B cell (primary cell): ENCODE measurements at regions not wholly inside any gene's neighbourhood (a gene's known extent, or its start where the extent isn't known, plus 50 kb on each side); places are given as distances from the start of the nearest gene placed in this dataset.

Experiments
- ATAC-seq: fragments of 200-7000 bp; cut with Tn5 transposase; one replicate; pipeline ENCODE4 v1.10.0; 2021; ENCODE audit warnings: low read depth, mild to moderate bottlenecking, moderate number of reproducible peaks, moderate library complexity
- CTCF ChIA-PET: fragments of 350-600 bp; sonication (Branson Sonifier 250); formaldehyde crosslinking; loops from one replicate; lab custom pipeline; 2021; ENCODE audit warnings: antibody characterized with exemption, inconsistent platforms; lab: Charles Lee
- POLR2A ChIA-PET: fragments of 350-600 bp; sonication (Branson Sonifier 250); formaldehyde crosslinking; loops from one replicate; lab custom pipeline; 2021; ENCODE audit warnings: antibody characterized with exemption; lab: Charles Lee
- DNase-seq: peaks from one replicate; pipeline ENCODE4 v3.0.0; 2013
- H2AFZ ChIP-seq: 2 replicates; pipeline ENCODE4 v1.6.1; 2012; ENCODE audit warnings: mild to moderate bottlenecking, low read depth, low read length; ENCODE audit not compliant: insufficient read depth, poor library complexity, severe bottlenecking
- H3K27ac ChIP-seq, 2 donors: 1 replicate in 1 of 2; 2 replicates in 1 of 2; pipeline ENCODE4 v1.5.1; 2012 to 2013; ENCODE audit warnings: low read length in 2 of 2, mild to moderate bottlenecking in 2 of 2, moderate library complexity in 1 of 2
- H3K27me3 ChIP-seq, 4 experiments: fragments of 200-600 bp in 1 of 4; sonication (generic) in 1 of 4; replicated peaks in 1 of 4; 1 replicate in 2 of 4; 2 replicates in 2 of 4; pipeline versions ENCODE4 v1.6.1 to v1.7.0; 2013 to 2016; ENCODE audit warnings: low read length in 3 of 4, mild to moderate bottlenecking in 2 of 4, mixed read lengths in 1 of 4, moderate library complexity in 1 of 4; ENCODE audit not compliant: insufficient read depth in 4 of 4, control insufficient read depth in 3 of 4; ENCODE audit errors: control extremely low read depth in 1 of 4
- H3K36me3 ChIP-seq, 2 experiments: replicated peaks in 1 of 2; 1 replicate in 1 of 2; 2 replicates in 1 of 2; pipeline versions ENCODE4 v1.6.1 to v1.7.1; 2013; ENCODE audit warnings: low read length in 1 of 2; ENCODE audit not compliant: insufficient read depth in 2 of 2, control insufficient read depth in 1 of 2; ENCODE audit errors: control extremely low read depth in 1 of 2, extremely low read depth in 1 of 2
- H3K4me1 ChIP-seq, 2 donors: fragments of 200-600 bp in 1 of 2; sonication (generic) in 1 of 2; 1 replicate in 1 of 2; 2 replicates in 1 of 2; pipeline versions ENCODE4 v1.5.1 to v1.6.1; 2013 to 2017; ENCODE audit warnings: low read length in 2 of 2; ENCODE audit not compliant: control insufficient read depth in 2 of 2, insufficient read depth in 2 of 2
- H3K4me2 ChIP-seq: replicated peaks from 2 replicates; pipeline ENCODE3; 2012; ENCODE audit warnings: mild to moderate bottlenecking, low read depth, low read length; ENCODE audit not compliant: poor library complexity, severe bottlenecking
- H3K4me3 ChIP-seq, 5 experiments: fragments of 200-600 bp in 1 of 5; sonication (generic) in 1 of 5; 1 replicate in 3 of 5; 2 replicates in 2 of 5; pipeline versions ENCODE4 v1.5.1 to v1.7.0; 2011 to 2016; ENCODE audit warnings: low read length in 4 of 5, mild to moderate bottlenecking in 4 of 5, low read depth in 2 of 5, control low read depth in 1 of 5, moderate library complexity in 1 of 5; ENCODE audit not compliant: insufficient read depth in 1 of 5; ENCODE audit errors: control extremely low read depth in 1 of 5, extremely low read depth in 1 of 5
- H3K79me2 ChIP-seq: fragments of 200-600 bp; sonication (generic); one replicate; pipeline ENCODE4 v1.6.0; 2016; ENCODE audit warnings: low read length; ENCODE audit not compliant: control insufficient read depth, insufficient read depth
- H3K9ac ChIP-seq: fragments of 200-600 bp; sonication (generic); 2 replicates; pipeline ENCODE4 v1.6.1; 2017; ENCODE audit warnings: mild to moderate bottlenecking, low read length, moderate library complexity
- H3K9me3 ChIP-seq, 3 donors: one replicate each; pipeline versions ENCODE4 v1.6.1 to v1.7.1; 2013; ENCODE audit warnings: low read length in 2 of 3; ENCODE audit not compliant: control insufficient read depth in 2 of 3, insufficient read depth in 1 of 3; ENCODE audit errors: control extremely low read depth in 1 of 3
- H4K20me1 ChIP-seq: 2 replicates; pipeline ENCODE4 v1.6.0; 2012; ENCODE audit warnings: mild to moderate bottlenecking, low read length; ENCODE audit not compliant: insufficient read depth, control insufficient read depth, poor library complexity, severe bottlenecking
- H3K27ac Mint-ChIP-seq: one replicate; pipeline ENCODE4 v1.8.0; 2021; ENCODE audit warnings: mixed read lengths
- H3K27me3 Mint-ChIP-seq: one replicate; pipeline ENCODE4 v1.8.0; 2021; ENCODE audit warnings: mixed read lengths
- H3K4me1 Mint-ChIP-seq: one replicate; pipeline ENCODE4 v1.8.0; 2021; ENCODE audit warnings: mixed read lengths
- H3K4me3 Mint-ChIP-seq: one replicate; pipeline ENCODE4 v1.8.0; 2021; ENCODE audit warnings: mixed read lengths
- H3K9me3 Mint-ChIP-seq: one replicate; pipeline ENCODE4 v1.8.0; 2022; ENCODE audit warnings: mixed read lengths; ENCODE audit not compliant: insufficient read depth
- EZH2 ChIP-seq: IDR thresholded peaks from 2 replicates; pipeline ENCODE4 v1.6.1; 2012; ENCODE audit warnings: borderline replicate concordance, low read depth, mild to moderate bottlenecking, moderate library complexity, low read length; ENCODE audit not compliant: insufficient read depth, poor library complexity, severe bottlenecking
- whole genome bisulfite sequencing: methylation state at CpG from one replicate; pipeline ENCODE4 v1.1.5; 2013; ENCODE audit warnings: missing lambda C conversion rate; ENCODE audit not compliant: insufficient coverage; 5-methylcytosine and 5-hydroxymethylcytosine counted together
- intact Hi-C: fragments of 100-400 bp; cut with micrococcal nuclease; formaldehyde crosslinking; loops from one replicate; pipeline ENCODE4 v1.10.0; 2022
- TF ChIP-seq, protein P1 (sequence below): fragments of 200-600 bp; IDR thresholded peaks from one replicate; pipeline ENCODE4 v1.8.0; 2022; ENCODE audit warnings: antibody characterized with exemption, mild to moderate bottlenecking

GRCh38 chr5:30809933-30810332 lies 383.6 kb upstream of the CDH6 start:
- Histone ChIP-seq H3K4me2 (no peak overlapping the region), H3K9ac (no peak overlapping the region), H4K20me1 (no peaks in the 10 kb centered on the region), H3K27ac (no peak overlapping the region), H2AFZ (no peak overlapping the region), H3K36me3 (no peaks in the 10 kb centered on the region), H3K79me2 (no peaks in the 10 kb centered on the region), H3K27me3 (no peaks in the 10 kb centered on the region), H3K4me3 (no peak overlapping the region), H3K9me3 (peaks cover 0 to 1% (median 0%) of the 10 kb centered on the region in 3 donors), H3K4me1 (no peaks in the 10 kb centered on the region)
- Mint-ChIP-seq H3K27ac (no peak overlapping the region), H3K4me1 (no peaks in the 10 kb centered on the region), H3K4me3 (no peak overlapping the region), H3K27me3 (no peaks in the 10 kb centered on the region), H3K9me3 (peaks cover 7% of the 10 kb centered on the region)
- intact Hi-C loops = no loop called here
- POLR2A ChIA-PET = no interaction called here
- DNase-seq (no peak), ATAC-seq (no peak)
- no peak for TF ChIP-seq EZH2
- TF ChIP-seq, protein P1, sequence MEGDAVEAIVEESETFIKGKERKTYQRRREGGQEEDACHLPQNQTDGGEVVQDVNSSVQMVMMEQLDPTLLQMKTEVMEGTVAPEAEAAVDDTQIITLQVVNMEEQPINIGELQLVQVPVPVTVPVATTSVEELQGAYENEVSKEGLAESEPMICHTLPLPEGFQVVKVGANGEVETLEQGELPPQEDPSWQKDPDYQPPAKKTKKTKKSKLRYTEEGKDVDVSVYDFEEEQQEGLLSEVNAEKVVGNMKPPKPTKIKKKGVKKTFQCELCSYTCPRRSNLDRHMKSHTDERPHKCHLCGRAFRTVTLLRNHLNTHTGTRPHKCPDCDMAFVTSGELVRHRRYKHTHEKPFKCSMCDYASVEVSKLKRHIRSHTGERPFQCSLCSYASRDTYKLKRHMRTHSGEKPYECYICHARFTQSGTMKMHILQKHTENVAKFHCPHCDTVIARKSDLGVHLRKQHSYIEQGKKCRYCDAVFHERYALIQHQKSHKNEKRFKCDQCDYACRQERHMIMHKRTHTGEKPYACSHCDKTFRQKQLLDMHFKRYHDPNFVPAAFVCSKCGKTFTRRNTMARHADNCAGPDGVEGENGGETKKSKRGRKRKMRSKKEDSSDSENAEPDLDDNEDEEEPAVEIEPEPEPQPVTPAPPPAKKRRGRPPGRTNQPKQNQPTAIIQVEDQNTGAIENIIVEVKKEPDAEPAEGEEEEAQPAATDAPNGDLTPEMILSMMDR = no peak
- no CpG with 5 or more reads among the region's 1 CpG for WGBS
- CTCF ChIA-PET = no interaction called here

- no peak overlapping the region for H3K4me3 Mint-ChIP-seq
- TF ChIP-seq EZH2 = no peak
- TF ChIP-seq, protein P1 = no peak
Measured at GRCh38 chr5:30808996-30809395, 384.5 kb upstream of the CDH6 start.

More at GRCh38 chr5:30808996-30809395, 384.5 kb upstream of the CDH6 start:
- no peaks in the 10 kb centered on the region for H3K36me3 ChIP-seq
- H3K79me2 ChIP-seq = no peaks in the 10 kb centered on the region
- no peak overlapping the region for H3K27ac Mint-ChIP-seq
- H3K9me3 ChIP-seq = peaks cover 0 to 8% (median 0%) of the 10 kb centered on the region in 3 donors
- WGBS = 87% methylated on average over 2 of the region's 2 CpGs
- H3K4me1 ChIP-seq = no peaks in the 10 kb centered on the region
- H3K9me3 Mint-ChIP-seq = peaks cover 7% of the 10 kb centered on the region
- POLR2A ChIA-PET = no interaction called here
- no peaks in the 10 kb centered on the region for H4K20me1 ChIP-seq
- no peaks in the 10 kb centered on the region for H3K27me3 ChIP-seq
- no peak overlapping the region for H3K9ac ChIP-seq
- no peak overlapping the region for H3K4me2 ChIP-seq
- no peaks in the 10 kb centered on the region for H3K4me1 Mint-ChIP-seq
- intact Hi-C loops = no loop called here
- ATAC-seq (no peak), DNase-seq (no peak)
- H3K4me3 ChIP-seq = no peak overlapping the region
- CTCF ChIA-PET = no interaction called here
- H3K27me3 Mint-ChIP-seq = no peaks in the 10 kb centered on the region
- H3K27ac ChIP-seq = no peak overlapping the region
- H2AFZ ChIP-seq = no peak overlapping the region
